IMR-90 (cell line): ENCODE measurements at regions not wholly inside any gene's neighbourhood (a gene's known extent, or its start where the extent isn't known, plus 50 kb on each side); places are given as distances from the start of the nearest gene placed in this dataset.

Experiments
- ATAC-seq: fragments of 200-7000 bp; cut with Tn5 transposase; 2 replicates; pipeline ENCODE4 v1.9.1; 2020; ENCODE audit warnings: low read depth, mild to moderate bottlenecking, moderate library complexity
- BruUV-seq: library from RNA; stranded (reverse); fragments of 400-500 nt; replicated peaks from 2 replicates; lab custom pipeline; 2021; lab: Mats Ljungman, UMichigan
- CTCF ChIA-PET: fragments of 300-600 bp; formaldehyde crosslinking; extraction: SDS; loops from one replicate; lab custom pipeline; 2021; ENCODE audit warnings: antibody characterized with exemption; lab: Yijun Ruan, JAX
- POLR2A ChIA-PET: fragments of 300-600 bp; sonication (Branson Sonifier 250); formaldehyde crosslinking; loops from one replicate; lab custom pipeline; 2022; ENCODE audit warnings: antibody characterized with exemption; ENCODE audit not compliant: unreplicated experiment; lab: Charles Lee
- DNase-seq: peaks from one replicate; pipeline ENCODE4 v3.0.0; 2013
- H2AFZ ChIP-seq: replicated peaks from 2 replicates; pipeline ENCODE3; 2013; ENCODE audit warnings: low read length, mild to moderate bottlenecking; ENCODE audit not compliant: poor library complexity
- H2AK5ac ChIP-seq: 2 replicates; pipeline ENCODE4 v1.6.1; 2013; ENCODE audit warnings: low read depth, low read length, inconsistent platforms
- H2AK9ac ChIP-seq: replicated peaks from 2 replicates; pipeline ENCODE3; 2013; ENCODE audit warnings: mild to moderate bottlenecking, low read depth, low read length, moderate library complexity; ENCODE audit not compliant: poor library complexity
- H2BK120ac ChIP-seq: 2 replicates; pipeline ENCODE4 v1.6.1; 2013; ENCODE audit warnings: low read depth, low read length, inconsistent platforms
- H2BK15ac ChIP-seq: 3 replicates; pipeline ENCODE4 v1.6.1; 2013; ENCODE audit warnings: low read depth, low read length, inconsistent platforms
- H2BK20ac ChIP-seq: 2 replicates; pipeline ENCODE4 v1.6.1; 2013; ENCODE audit warnings: low read depth, mild to moderate bottlenecking, inconsistent platforms, low read length, moderate library complexity
- H2BK5ac ChIP-seq: 2 replicates; pipeline ENCODE4 v1.6.1; 2013; ENCODE audit warnings: mild to moderate bottlenecking, low read depth, low read length, inconsistent platforms; ENCODE audit not compliant: poor library complexity, severe bottlenecking
- H3K14ac ChIP-seq: replicated peaks from 2 replicates; pipeline ENCODE4 v1.6.1; 2013; ENCODE audit warnings: low read depth, low read length, inconsistent platforms
- H3K18ac ChIP-seq: 2 replicates; pipeline ENCODE4 v1.6.1; 2013; ENCODE audit warnings: low read depth, low read length, control low read depth
- H3K23ac ChIP-seq: 2 replicates; pipeline ENCODE4 v1.6.1; 2013; ENCODE audit warnings: low read depth, low read length, inconsistent platforms
- H3K27ac ChIP-seq: 2 replicates; pipeline ENCODE4 v1.5.1; 2013; ENCODE audit warnings: mild to moderate bottlenecking, control low read depth, low read length; ENCODE audit not compliant: insufficient read depth
- H3K27me3 ChIP-seq: 2 replicates; pipeline ENCODE4 v1.6.1; 2013; ENCODE audit warnings: low read length; ENCODE audit not compliant: control insufficient read depth, insufficient read depth
- H3K36me3 ChIP-seq: 2 replicates; pipeline ENCODE4 v1.6.1; 2013; ENCODE audit warnings: low read length, mixed read lengths; ENCODE audit not compliant: control insufficient read depth, insufficient read depth
- H3K4ac ChIP-seq: 2 replicates; pipeline ENCODE4 v1.6.1; 2013; ENCODE audit warnings: low read depth, low read length, inconsistent platforms
- H3K4me1 ChIP-seq: 2 replicates; pipeline ENCODE4 v1.6.1; 2013; ENCODE audit warnings: low read length, mixed read lengths; ENCODE audit not compliant: control insufficient read depth, insufficient read depth
- H3K4me2 ChIP-seq: 2 replicates; pipeline ENCODE4 v1.6.1; 2013; ENCODE audit warnings: low read depth, mild to moderate bottlenecking, control low read depth, low read length, moderate library complexity
- H3K4me3 ChIP-seq: 2 replicates; pipeline ENCODE4 v1.5.1; 2013; ENCODE audit warnings: low read depth, mild to moderate bottlenecking, control low read depth, low read length, moderate library complexity; ENCODE audit not compliant: insufficient read depth
- H3K56ac ChIP-seq: 2 replicates; pipeline ENCODE4 v1.6.1; 2013; ENCODE audit warnings: low read length, inconsistent platforms; ENCODE audit not compliant: insufficient read depth; ENCODE audit errors: extremely low read depth
- H3K79me1 ChIP-seq, 2 experiments: 2 replicates each; pipeline ENCODE4 v1.6.1; 2013; ENCODE audit warnings: low read length in 2 of 2, inconsistent platforms in 1 of 2, low read depth in 1 of 2
- H3K9ac ChIP-seq: 2 replicates; pipeline ENCODE4 v1.6.1; 2013; ENCODE audit warnings: low read depth, low read length, control low read depth
- H3K9me1 ChIP-seq: 2 replicates; pipeline ENCODE4 v1.6.1; 2013; ENCODE audit warnings: low read length, inconsistent platforms; ENCODE audit not compliant: insufficient read depth
- H3K9me3 ChIP-seq: 2 replicates; pipeline ENCODE4 v1.6.1; 2013; ENCODE audit warnings: low read length; ENCODE audit not compliant: control insufficient read depth, insufficient read depth
- H4K20me1 ChIP-seq: 2 replicates; pipeline ENCODE4 v1.6.1; 2013; ENCODE audit warnings: low read length, inconsistent platforms; ENCODE audit not compliant: insufficient read depth
- H4K5ac ChIP-seq: 2 replicates; pipeline ENCODE4 v1.6.1; 2013; ENCODE audit warnings: mild to moderate bottlenecking, low read depth, low read length, control low read depth
- H4K8ac ChIP-seq, 2 experiments: 2 replicates each; pipeline ENCODE4 v1.6.1; 2013; ENCODE audit warnings: low read depth in 2 of 2, low read length in 2 of 2, control low read depth in 1 of 2, inconsistent platforms in 1 of 2
- H4K91ac ChIP-seq: 2 replicates; pipeline ENCODE4 v1.6.1; 2013; ENCODE audit warnings: low read depth, low read length, inconsistent platforms; ENCODE audit not compliant: insufficient read depth
- CEBPB ChIP-seq: IDR thresholded peaks from 2 replicates; pipeline ENCODE4 v1.6.1; 2012; ENCODE audit warnings: low read depth, low read length, improper control_type of control experiment
- FOS ChIP-seq: fragments of 150-350 bp; IDR thresholded peaks from 2 replicates; pipeline ENCODE4 v1.6.1; 2016; ENCODE audit warnings: low read depth, low read length
- MAFK ChIP-seq: IDR thresholded peaks from 2 replicates; pipeline ENCODE4 v1.6.1; 2012; ENCODE audit warnings: low read depth, low read length, improper control_type of control experiment
- MAZ ChIP-seq: IDR thresholded peaks from 2 replicates; pipeline ENCODE4 v1.6.1; 2012; ENCODE audit warnings: low read depth, mild to moderate bottlenecking, low read length, improper control_type of control experiment, moderate library complexity, borderline replicate concordance
- NFE2L2 ChIP-seq: fragments of 150-350 bp; IDR thresholded peaks from 2 replicates; pipeline ENCODE4 v1.6.1; 2016; ENCODE audit warnings: low read depth, mild to moderate bottlenecking, low read length
- POLR2A ChIP-seq: IDR thresholded peaks from 2 replicates; pipeline ENCODE4 v1.6.1; 2012; ENCODE audit warnings: mild to moderate bottlenecking, low read depth, low read length
- RAD21 ChIP-seq: IDR thresholded peaks from 2 replicates; pipeline ENCODE4 v1.6.1; 2012; ENCODE audit warnings: low read length, improper control_type of control experiment
- RCOR1 ChIP-seq: IDR thresholded peaks from 2 replicates; pipeline ENCODE4 v1.6.1; 2012; ENCODE audit warnings: mild to moderate bottlenecking, low read length, improper control_type of control experiment; ENCODE audit not compliant: insufficient replicate concordance
- RFX5 ChIP-seq: IDR thresholded peaks from 2 replicates; pipeline ENCODE4 v1.8.0; 2012; ENCODE audit warnings: low read depth, mild to moderate bottlenecking, low read length, moderate library complexity
- SMC3 ChIP-seq: fragments of 150-350 bp; IDR thresholded peaks from 2 replicates; pipeline ENCODE4 v1.6.1; 2016; ENCODE audit warnings: low read depth, mild to moderate bottlenecking, antibody characterized with exemption, low read length, moderate library complexity
- WGBS, 2 experiments: methylation state at CpG; one replicate each; pipeline versions ENCODE4 v1.1.5 to v1.1.7; 2013; ENCODE audit warnings: missing lambda C conversion rate in 2 of 2; ENCODE audit not compliant: insufficient read length in 1 of 2; ENCODE audit errors: extremely low coverage in 2 of 2; 5-methylcytosine and 5-hydroxymethylcytosine counted together
- dilution Hi-C: fragments of 300-500 bp; cut with HindIII; formaldehyde crosslinking; loops from one replicate; pipeline ENCODE4 v1.14.3; 2018; ENCODE audit warnings: low sequenced_read_pairs; ENCODE audit not compliant: unreplicated experiment
- in situ Hi-C: fragments of 300-500 bp; cut with MboI; formaldehyde crosslinking; loops from 3 replicates; pipeline ENCODE4 v1.14.3; 2019; ENCODE audit warnings: low sequenced_read_pairs, inconsistent platforms, mixed read lengths
- intact Hi-C: fragments of 100-400 bp; cut with micrococcal nuclease; formaldehyde crosslinking; loops from 2 replicates; pipeline ENCODE4 v1.10.0; 2022
- TF ChIP-seq, protein P1 (sequence below): fragments of 150-350 bp; IDR thresholded peaks from 2 replicates; pipeline ENCODE4 v1.6.1; 2017; ENCODE audit warnings: mild to moderate bottlenecking, antibody characterized with exemption, low read length, low read depth
- TF ChIP-seq, protein P2 (sequence below): conservative IDR thresholded peaks from 2 replicates; pipeline ENCODE4 v1.5.1; 2012; ENCODE audit warnings: mild to moderate bottlenecking, low read depth, low read length, improper control_type of control experiment
- TF ChIP-seq, protein P3 (sequence below): fragments of 150-350 bp; IDR thresholded peaks from 2 replicates; pipeline ENCODE4 v1.6.1; 2016; ENCODE audit warnings: low read depth, mild to moderate bottlenecking, low read length, moderate library complexity, borderline replicate concordance

DNA sequence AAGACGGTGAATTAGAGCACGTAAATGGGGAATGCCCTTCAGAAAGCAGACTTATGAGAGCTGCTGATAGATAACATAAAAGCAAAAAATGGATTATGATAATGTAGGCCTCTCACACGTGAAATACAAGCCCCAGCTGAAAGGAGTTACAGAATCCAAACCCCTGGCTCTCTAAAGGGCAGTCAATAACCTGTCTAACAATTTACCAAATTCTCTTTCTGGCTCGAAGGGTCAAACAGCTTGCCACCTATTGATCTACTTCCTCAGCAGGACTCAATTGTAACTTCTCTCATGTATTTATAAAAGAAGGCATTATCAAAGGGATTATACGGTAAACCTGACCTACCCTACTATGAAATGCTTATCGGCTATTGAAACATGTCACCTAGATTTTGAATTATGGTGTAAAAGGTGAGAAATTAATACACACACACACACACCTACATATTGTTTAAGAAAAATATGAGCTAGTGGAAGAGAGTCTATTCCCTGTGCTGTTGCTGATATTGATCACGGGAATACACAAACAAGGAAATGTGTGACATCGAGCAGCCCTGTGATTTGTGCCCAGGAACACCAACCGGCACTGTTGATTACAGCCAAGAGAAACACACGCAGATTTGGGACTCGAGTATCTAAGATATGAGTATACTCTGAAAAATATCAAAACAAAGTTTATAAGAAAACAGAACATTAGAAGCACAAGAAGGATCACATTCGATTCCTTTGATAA is 135.6 kb upstream of the NEBL start:
- H3K9me3 ChIP-seq, result peaks cover 11% of the 10 kb centered on the region; the same call in 1 of the 2 replicates
- in situ Hi-C loops (no loop called here), intact Hi-C loops (no loop called here), dilution Hi-C loops (no loop called here)
- H3K18ac ChIP-seq, result no peak overlapping the region
- H4K20me1 ChIP-seq, result no peaks in the 10 kb centered on the region
- DNase-seq, result no peak
- no peak overlapping the region for H2BK20ac ChIP-seq
- no peak overlapping the region for H2BK5ac ChIP-seq
- no peak overlapping the region for H3K14ac ChIP-seq
- no peaks in the 10 kb centered on the region for H3K79me1 ChIP-seq
- H3K4me1 ChIP-seq, result no peaks in the 10 kb centered on the region
- ChIA-PET POLR2A (no interaction called here), CTCF (no interaction called here)
- no peak overlapping the region for H4K91ac ChIP-seq
- no peak overlapping the region for H2AK9ac ChIP-seq
- H3K27ac ChIP-seq, result no peak overlapping the region
- no TSS peak for BruUV-seq
- no peaks in the 10 kb centered on the region for H3K9me1 ChIP-seq
- H2AK5ac ChIP-seq, result no peak overlapping the region
- H3K9ac ChIP-seq, result no peak overlapping the region
- no peak overlapping the region for H2BK15ac ChIP-seq
- H4K8ac ChIP-seq, result no peak overlapping the region
- WGBS, 2 experiments, result no CpG with 5 or more reads among the region's 12 CpGs
- no peak overlapping the region for H3K23ac ChIP-seq
- H4K5ac ChIP-seq, result no peak overlapping the region
- H3K4me2 ChIP-seq, result no peak overlapping the region
- no peak overlapping the region for H3K4me3 ChIP-seq
- no peaks in the 10 kb centered on the region for H3K36me3 ChIP-seq
- no peak overlapping the region for H2AFZ ChIP-seq
- H3K56ac ChIP-seq, result no peak overlapping the region
- H3K27me3 ChIP-seq, result no peaks in the 10 kb centered on the region
- H2BK120ac ChIP-seq, result no peak overlapping the region
- TF ChIP-seq, protein P1, sequence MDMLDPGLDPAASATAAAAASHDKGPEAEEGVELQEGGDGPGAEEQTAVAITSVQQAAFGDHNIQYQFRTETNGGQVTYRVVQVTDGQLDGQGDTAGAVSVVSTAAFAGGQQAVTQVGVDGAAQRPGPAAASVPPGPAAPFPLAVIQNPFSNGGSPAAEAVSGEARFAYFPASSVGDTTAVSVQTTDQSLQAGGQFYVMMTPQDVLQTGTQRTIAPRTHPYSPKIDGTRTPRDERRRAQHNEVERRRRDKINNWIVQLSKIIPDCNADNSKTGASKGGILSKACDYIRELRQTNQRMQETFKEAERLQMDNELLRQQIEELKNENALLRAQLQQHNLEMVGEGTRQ, result no peak
- TF ChIP-seq, protein P2, sequence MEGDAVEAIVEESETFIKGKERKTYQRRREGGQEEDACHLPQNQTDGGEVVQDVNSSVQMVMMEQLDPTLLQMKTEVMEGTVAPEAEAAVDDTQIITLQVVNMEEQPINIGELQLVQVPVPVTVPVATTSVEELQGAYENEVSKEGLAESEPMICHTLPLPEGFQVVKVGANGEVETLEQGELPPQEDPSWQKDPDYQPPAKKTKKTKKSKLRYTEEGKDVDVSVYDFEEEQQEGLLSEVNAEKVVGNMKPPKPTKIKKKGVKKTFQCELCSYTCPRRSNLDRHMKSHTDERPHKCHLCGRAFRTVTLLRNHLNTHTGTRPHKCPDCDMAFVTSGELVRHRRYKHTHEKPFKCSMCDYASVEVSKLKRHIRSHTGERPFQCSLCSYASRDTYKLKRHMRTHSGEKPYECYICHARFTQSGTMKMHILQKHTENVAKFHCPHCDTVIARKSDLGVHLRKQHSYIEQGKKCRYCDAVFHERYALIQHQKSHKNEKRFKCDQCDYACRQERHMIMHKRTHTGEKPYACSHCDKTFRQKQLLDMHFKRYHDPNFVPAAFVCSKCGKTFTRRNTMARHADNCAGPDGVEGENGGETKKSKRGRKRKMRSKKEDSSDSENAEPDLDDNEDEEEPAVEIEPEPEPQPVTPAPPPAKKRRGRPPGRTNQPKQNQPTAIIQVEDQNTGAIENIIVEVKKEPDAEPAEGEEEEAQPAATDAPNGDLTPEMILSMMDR, result no peak
- TF ChIP-seq CEBPB, result no peak
- no peak for TF ChIP-seq SMC3
- TF ChIP-seq MAFK, result no peak
- TF ChIP-seq RFX5, result no peak
- no peak for TF ChIP-seq FOS
- no peak for TF ChIP-seq MAZ
- no peak for TF ChIP-seq RAD21
- no peak for TF ChIP-seq RCOR1
- TF ChIP-seq, protein P3, sequence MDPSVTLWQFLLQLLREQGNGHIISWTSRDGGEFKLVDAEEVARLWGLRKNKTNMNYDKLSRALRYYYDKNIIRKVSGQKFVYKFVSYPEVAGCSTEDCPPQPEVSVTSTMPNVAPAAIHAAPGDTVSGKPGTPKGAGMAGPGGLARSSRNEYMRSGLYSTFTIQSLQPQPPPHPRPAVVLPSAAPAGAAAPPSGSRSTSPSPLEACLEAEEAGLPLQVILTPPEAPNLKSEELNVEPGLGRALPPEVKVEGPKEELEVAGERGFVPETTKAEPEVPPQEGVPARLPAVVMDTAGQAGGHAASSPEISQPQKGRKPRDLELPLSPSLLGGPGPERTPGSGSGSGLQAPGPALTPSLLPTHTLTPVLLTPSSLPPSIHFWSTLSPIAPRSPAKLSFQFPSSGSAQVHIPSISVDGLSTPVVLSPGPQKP, result no peak
- TF ChIP-seq POLR2A, result no peak
- TF ChIP-seq NFE2L2, result no peak
- no peak for ATAC-seq
- no peak overlapping the region for H3K4ac ChIP-seq
